ENCODE measurements at regions not wholly inside any gene's neighbourhood (a gene's known extent, or its start where the extent isn't known, plus 50 kb on each side); places are given as distances from the start of the nearest gene placed in this dataset.

DNA sequence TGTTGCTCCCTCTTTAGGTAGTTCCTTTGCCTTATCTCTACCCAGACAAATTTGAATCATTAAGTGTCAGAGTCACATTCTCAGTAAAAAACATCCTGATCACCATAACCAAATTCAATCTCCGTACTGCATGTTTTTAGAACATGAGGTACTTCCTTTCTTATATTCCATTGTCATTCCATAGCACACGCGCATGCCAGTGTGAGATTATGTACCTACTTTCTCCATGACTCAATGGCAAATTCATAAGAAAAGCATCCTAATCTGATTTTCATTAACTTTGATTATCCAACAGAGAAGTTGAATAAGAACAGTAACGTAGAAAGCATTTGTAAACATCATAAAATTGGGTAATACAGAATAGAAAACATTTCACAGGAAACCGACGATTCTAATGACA is 1118.6 kb upstream of the CDH9 start:
- Histone ChIP-seq H3K9me3 (no peaks in the 10 kb centered on the region), H3K36me3 (replicated peaks in 1 of 2; ENCODE audit: insufficient read depth in 1 of 2, low read depth in 2 of 2) (no peaks in the 10 kb centered on the region), H3K4me3 (no peak overlapping the region), H3K27me3 (no peaks in the 10 kb centered on the region), H3K4me1 (no peaks in the 10 kb centered on the region), H3K27ac (no peak overlapping the region)
- DNase-seq (no peak), ATAC-seq (no peak)
- 70 to 74% methylated on average over 6 of the region's 6 CpGs for WGBS, 2 donors
- intact Hi-C loops (cut with DNase I), result no loop called here
- TF ChIP-seq POLR2A (IDR thresholded peaks at IDR 0.05) (no peak), CTCF (IDR thresholded peaks at IDR 0.05) (no peak)

DNA sequence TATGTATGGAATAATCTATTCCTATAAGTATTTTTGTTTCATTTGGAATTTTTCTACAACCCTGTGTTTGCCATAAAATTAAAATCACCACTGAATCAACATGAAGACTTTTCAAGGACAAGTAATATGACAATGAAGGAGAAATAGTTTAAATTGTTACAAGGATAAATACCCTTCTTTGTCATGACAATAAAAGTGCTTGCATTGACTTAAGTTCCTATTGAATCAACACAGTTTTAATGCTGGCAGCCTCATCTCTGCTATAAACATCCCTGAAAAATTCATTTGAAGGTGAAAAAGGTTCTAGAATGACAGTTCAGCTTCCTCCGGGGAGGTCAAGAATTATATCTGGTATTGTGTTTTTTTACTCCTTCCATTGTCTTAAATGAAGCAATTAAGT is 1105.1 kb upstream of the CDH9 start:
- no peak overlapping the region for H3K4me3 ChIP-seq
- H3K27me3 ChIP-seq, result no peaks in the 10 kb centered on the region
- no peak overlapping the region for H3K27ac ChIP-seq
- H3K9me3 ChIP-seq, result no peaks in the 10 kb centered on the region
- WGBS, 2 donors, result 56 to 65% methylated on average over 1 of the region's 1 CpG
- no peaks in the 10 kb centered on the region for H3K36me3 ChIP-seq (replicated peaks in 1 of 2; ENCODE audit: insufficient read depth in 1 of 2, low read depth in 2 of 2)
- H3K4me1 ChIP-seq, result no peaks in the 10 kb centered on the region
- intact Hi-C loops (cut with DNase I), result no loop called here
- no peak for TF ChIP-seq POLR2A (IDR thresholded peaks at IDR 0.05)
- TF ChIP-seq CTCF (IDR thresholded peaks at IDR 0.05), result no peak
- ATAC-seq, result no peak
- no peak for DNase-seq

DNA sequence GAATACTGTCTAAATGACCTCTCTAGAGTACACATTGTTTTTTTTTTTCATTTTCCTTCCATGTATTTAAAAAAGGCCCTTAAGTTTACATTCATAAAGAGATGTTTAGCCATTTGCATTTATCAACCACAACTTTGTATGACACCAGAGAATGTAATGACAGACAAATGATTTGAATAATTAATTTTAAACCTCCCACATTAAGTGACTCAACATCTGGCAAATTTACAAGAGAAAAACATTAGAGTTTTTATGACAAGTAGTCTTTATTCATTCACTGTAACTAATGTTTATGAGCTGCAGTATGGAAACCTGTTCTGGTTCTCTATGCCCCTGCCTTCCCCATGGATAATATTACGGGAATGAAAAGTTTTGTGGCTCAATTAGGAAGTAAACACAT is 1093.8 kb upstream of the CDH9 start:
- 22 to 28% methylated on average over 1 of the region's 1 CpG for WGBS, 2 donors
- Histone ChIP-seq H3K27ac (no peak overlapping the region), H3K4me3 (no peak overlapping the region), H3K4me1 (no peaks in the 10 kb centered on the region), H3K36me3 (replicated peaks in 1 of 2; ENCODE audit: insufficient read depth in 1 of 2, low read depth in 2 of 2) (no peaks in the 10 kb centered on the region), H3K27me3 (no peaks in the 10 kb centered on the region), H3K9me3 (no peaks in the 10 kb centered on the region)
- ATAC-seq, result no peak
- intact Hi-C loops (cut with DNase I), result no loop called here
- TF ChIP-seq POLR2A (IDR thresholded peaks at IDR 0.05) (no peak), CTCF (IDR thresholded peaks at IDR 0.05) (no peak)
- no peak for DNase-seq

DNA sequence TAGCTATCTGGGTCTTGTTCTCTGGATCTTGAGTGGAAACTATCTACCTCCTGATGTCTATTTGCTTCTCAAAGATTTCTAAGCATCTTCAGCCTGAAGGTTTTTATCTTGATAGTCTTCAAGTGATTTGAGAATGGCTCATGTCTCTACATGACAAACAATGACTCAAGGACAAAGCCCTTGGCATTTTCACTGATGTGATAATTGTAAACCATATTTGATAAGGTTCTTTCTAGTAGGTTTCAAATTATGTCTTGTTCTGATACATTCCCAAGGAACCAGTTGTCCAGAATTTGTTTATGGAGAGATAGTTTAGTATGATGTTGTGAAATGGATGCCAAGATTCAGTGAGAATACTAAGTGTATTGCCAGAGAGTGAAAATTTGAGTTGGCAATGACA is 1079.3 kb upstream of the CDH9 start:
- no peaks in the 10 kb centered on the region for H3K36me3 ChIP-seq (replicated peaks in 1 of 2; ENCODE audit: insufficient read depth in 1 of 2, low read depth in 2 of 2)
- no peaks in the 10 kb centered on the region for H3K9me3 ChIP-seq
- no peak for TF ChIP-seq CTCF (IDR thresholded peaks at IDR 0.05)
- ATAC-seq, result no peak
- no peak for DNase-seq
- no peaks in the 10 kb centered on the region for H3K27me3 ChIP-seq
- H3K27ac ChIP-seq, result no peak overlapping the region
- intact Hi-C loops (cut with DNase I), result no loop called here
- no peak overlapping the region for H3K4me3 ChIP-seq
- no peaks in the 10 kb centered on the region for H3K4me1 ChIP-seq

GRCh38 chr5:28117273-28117672 is 1078.9 kb upstream of the CDH9 start:
- no peaks in the 10 kb centered on the region for H3K4me1 ChIP-seq
- no peak overlapping the region for H3K27ac ChIP-seq
- TF ChIP-seq CTCF (IDR thresholded peaks at IDR 0.05) (no peak), POLR2A (IDR thresholded peaks at IDR 0.05) (no peak)
- DNase-seq, result no peak
- 31 to 32% methylated on average over 2 of the region's 2 CpGs for WGBS, 2 donors
- no peaks in the 10 kb centered on the region for H3K9me3 ChIP-seq
- intact Hi-C loops (cut with DNase I), result no loop called here
- no peak overlapping the region for H3K4me3 ChIP-seq
- H3K27me3 ChIP-seq, result no peaks in the 10 kb centered on the region
- no peak for ATAC-seq
- H3K36me3 ChIP-seq (replicated peaks in 1 of 2; ENCODE audit: insufficient read depth in 1 of 2, low read depth in 2 of 2), result no peaks in the 10 kb centered on the region

Data from body of pancreas (tissue), 4 donors.